Thyroid gland (tissue), 4 donors: ENCODE measurements at regions not wholly inside any gene's neighbourhood (a gene's known extent, or its start where the extent isn't known, plus 50 kb on each side); places are given as distances from the start of the nearest gene placed in this dataset.
"Not testable (repeated sequence)": the region's sequence is repeated elsewhere in the genome, so short reads cannot be mapped to it uniquely, and the experiment has no call there.

Experiments
- DNase-seq, 2 donors: peaks; one replicate each; pipeline ENCODE4 v3.0.0-alpha.2; 2019
- H3K27ac ChIP-seq, 3 donors: fragments of 200-600 bp; sonication (generic); 1 replicate in 2 of 3; 2 replicates in 1 of 3; pipeline ENCODE4 v1.5.1; 2016 to 2019; ENCODE audit warnings: mild to moderate bottlenecking in 1 of 3, moderate library complexity in 1 of 3
- H3K27me3 ChIP-seq: fragments of 200-600 bp; sonication (generic); one replicate; pipeline ENCODE4 v1.5.1; 2019
- H3K36me3 ChIP-seq, 2 donors: fragments of 200-600 bp; sonication (generic); one replicate each; pipeline ENCODE4 v1.5.1; 2016 to 2019
- H3K4me1 ChIP-seq, 2 donors: fragments of 200-600 bp; sonication (generic); one replicate each; pipeline ENCODE4 v1.5.1; 2017 to 2019
- H3K4me3 ChIP-seq, 3 donors: fragments of 200-600 bp; sonication (generic); replicated peaks in 1 of 3; 1 replicate in 2 of 3; 2 replicates in 1 of 3; pipeline ENCODE4 v1.5.1; 2016; ENCODE audit warnings: mild to moderate bottlenecking in 1 of 3
- H3K9me3 ChIP-seq: fragments of 200-600 bp; sonication (generic); one replicate; pipeline ENCODE4 v1.5.1; 2017
- CTCF ChIP-seq, 6 experiments: fragments of 200-600 bp in 3 of 6; fragments of 450-650 bp in 3 of 6; sonication (generic) in 3 of 6; IDR thresholded peaks; one replicate each; pipeline ENCODE4 v1.5.1; 2016 to 2019; ENCODE audit warnings: antibody characterized with exemption in 6 of 6, mild to moderate bottlenecking in 2 of 6, inconsistent platforms in 1 of 6, moderate library complexity in 1 of 6
- POLR2A ChIP-seq, 2 donors: fragments of 450-650 bp; IDR thresholded peaks; one replicate each; pipeline ENCODE4 v1.6.1; 2017; ENCODE audit warnings: antibody characterized with exemption in 2 of 2, mild to moderate bottlenecking in 2 of 2, moderate library complexity in 1 of 2
- WGBS, 2 donors: methylation state at CpG; one replicate each; pipeline ENCODE4 v1.1.5; 2017; 5-methylcytosine and 5-hydroxymethylcytosine counted together
- intact Hi-C: fragments of 100-400 bp; cut with DNase I; formaldehyde crosslinking; loops from one replicate; pipeline ENCODE4 v1.15.1; 2023

GRCh38 chr11:42976636-42977217 is 335.1 kb upstream of the API5 start:
- Histone ChIP-seq H3K9me3 (no peaks in the 10 kb centered on the region), H3K4me3 (no peak overlapping the region), H3K4me1 (no peaks in the 10 kb centered on the region), H3K27ac (no peak overlapping the region), H3K36me3 (no peaks in the 10 kb centered on the region), H3K27me3 (no peaks in the 10 kb centered on the region)
- no peak for TF ChIP-seq POLR2A (IDR thresholded peaks at IDR 0.05)
- TF ChIP-seq CTCF (IDR thresholded peaks at IDR 0.05), result no peak
- intact Hi-C loops, result no loop called here
- WGBS, 2 donors, result 53 to 67% methylated on average over 1 of the region's 1 CpG
- no peak for DNase-seq

GRCh38 chr11:42992594-42992993 is 319.2 kb upstream of the API5 start:
- Histone ChIP-seq H3K36me3 (no peaks in the 10 kb centered on the region), H3K4me1 (no peaks in the 10 kb centered on the region), H3K4me3 (no peak overlapping the region), H3K27ac (no peak overlapping the region), H3K9me3 (no peaks in the 10 kb centered on the region), H3K27me3 (no peaks in the 10 kb centered on the region)
- 69 to 71% methylated on average over 2 of the region's 2 CpGs for WGBS, 2 donors
- TF ChIP-seq POLR2A (IDR thresholded peaks at IDR 0.05), result no peak
- intact Hi-C loops, result no loop called here
- no peak for DNase-seq

- no peaks in the 10 kb centered on the region for H3K27me3 ChIP-seq
- H3K36me3 ChIP-seq, result no peaks in the 10 kb centered on the region
- no peak for DNase-seq
- no peak overlapping the region for H3K27ac ChIP-seq
- H3K9me3 ChIP-seq, result no peaks in the 10 kb centered on the region
- TF ChIP-seq CTCF (IDR thresholded peaks at IDR 0.05), result no peak
- TF ChIP-seq POLR2A (IDR thresholded peaks at IDR 0.05), result no peak
- H3K4me3 ChIP-seq, result no peak overlapping the region
- intact Hi-C loops, result no loop called here
- WGBS, 2 donors, result 65 to 68% methylated on average over 9 of the region's 9 CpGs
- no peaks in the 10 kb centered on the region for H3K4me1 ChIP-seq
Measured at GRCh38 chr11:42996421-42997307, 315.1 kb upstream of the API5 start.

GRCh38 chr11:43004879-43005278 is 306.9 kb upstream of the API5 start:
- intact Hi-C loops, H3K4me1 ChIP-seq, H3K27ac ChIP-seq, DNase-seq, H3K36me3 ChIP-seq, H3K27me3 ChIP-seq, H3K9me3 ChIP-seq, H3K4me3 ChIP-seq: not testable (repeated sequence)
- 86 to 95% methylated on average over 10 of the region's 10 CpGs for WGBS, 2 donors

GRCh38 chr11:43010042-43010441 is 301.8 kb upstream of the API5 start:
- DNase-seq, result no peak
- 34 to 36% methylated on average over 4 of the region's 4 CpGs for WGBS, 2 donors
- intact Hi-C loops, result no loop called here

More at GRCh38 chr11:43010042-43010441, 301.8 kb upstream of the API5 start:
- no peaks in the 10 kb centered on the region for H3K36me3 ChIP-seq
- H3K4me1 ChIP-seq, result no peaks in the 10 kb centered on the region
- H3K27me3 ChIP-seq, result no peaks in the 10 kb centered on the region
- no peak overlapping the region for H3K4me3 ChIP-seq
- no peak overlapping the region for H3K27ac ChIP-seq
- TF ChIP-seq POLR2A (IDR thresholded peaks at IDR 0.05), result no peak
- no peak for TF ChIP-seq CTCF (IDR thresholded peaks at IDR 0.05)
- no peaks in the 10 kb centered on the region for H3K9me3 ChIP-seq
